GM19397 (cell line): ENCODE measurements at regions not wholly inside any gene's neighbourhood (a gene's known extent, or its start where the extent isn't known, plus 50 kb on each side); places are given as distances from the start of the nearest gene placed in this dataset.

ENCODE experiments used
- ATAC-seq: cut with Tn5 transposase; IDR thresholded peaks from one replicate; pipeline ENCODE4 v1.9.1; 2021; ENCODE audit warnings: mild to moderate bottlenecking, moderate library complexity; ENCODE audit not compliant: unreplicated experiment

DNA sequence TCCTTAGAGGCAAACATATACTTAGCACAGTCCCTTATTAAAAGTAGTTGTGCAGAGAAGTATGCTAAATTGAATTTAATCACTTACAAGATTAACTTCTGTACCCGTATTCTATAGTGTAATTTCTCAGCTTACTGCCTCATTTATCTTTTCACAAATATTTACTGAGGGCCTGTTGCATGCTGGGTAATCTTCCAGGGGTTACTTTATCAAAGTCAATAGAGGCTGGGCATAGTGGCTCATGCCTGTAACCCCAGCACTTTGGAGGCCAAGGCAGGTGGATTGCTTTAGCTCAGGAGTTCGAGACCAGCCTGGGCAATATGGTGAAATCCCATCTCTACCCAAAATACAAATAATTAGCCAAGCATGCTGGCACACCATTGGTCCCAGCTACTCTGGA, 111.7 kb upstream of the RAB27B start:
- no peak for ATAC-seq

DNA sequence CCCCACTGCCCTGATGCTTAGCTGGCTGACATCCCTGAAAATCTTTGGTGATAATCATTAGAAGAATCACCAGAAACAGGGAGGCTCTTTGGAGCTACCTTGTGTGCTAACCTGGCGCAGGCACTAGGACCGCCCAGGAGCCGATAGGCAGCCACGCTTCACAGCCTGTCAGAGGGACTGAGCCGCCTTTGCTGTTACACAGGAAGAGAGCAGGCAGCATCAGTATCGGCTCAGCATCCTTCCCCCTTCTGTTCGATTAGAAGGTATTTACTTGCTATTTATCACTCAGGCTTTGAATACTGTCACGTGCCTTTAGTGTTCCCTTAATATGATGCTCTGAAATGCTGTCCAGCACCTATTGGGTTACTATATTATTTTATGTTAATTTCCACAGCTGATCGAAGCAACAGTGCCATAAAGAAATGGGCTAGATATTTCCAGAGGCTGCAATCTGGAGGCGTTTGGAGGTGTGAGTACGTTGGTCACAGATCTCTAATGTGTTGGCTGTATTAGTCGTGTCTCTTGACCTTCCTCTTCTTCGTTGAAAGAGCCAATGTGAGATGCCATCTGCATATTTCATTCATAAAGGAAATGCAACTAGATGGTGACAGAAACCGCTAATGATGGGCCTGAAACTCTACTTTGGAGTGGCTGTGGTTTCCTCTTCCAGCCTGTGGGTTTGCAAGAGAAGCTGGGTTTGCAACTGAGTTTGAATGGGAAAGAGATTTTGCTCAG, 110.4 kb upstream of the RAB27B start:
- ATAC-seq, result peak; percentile 76

DNA sequence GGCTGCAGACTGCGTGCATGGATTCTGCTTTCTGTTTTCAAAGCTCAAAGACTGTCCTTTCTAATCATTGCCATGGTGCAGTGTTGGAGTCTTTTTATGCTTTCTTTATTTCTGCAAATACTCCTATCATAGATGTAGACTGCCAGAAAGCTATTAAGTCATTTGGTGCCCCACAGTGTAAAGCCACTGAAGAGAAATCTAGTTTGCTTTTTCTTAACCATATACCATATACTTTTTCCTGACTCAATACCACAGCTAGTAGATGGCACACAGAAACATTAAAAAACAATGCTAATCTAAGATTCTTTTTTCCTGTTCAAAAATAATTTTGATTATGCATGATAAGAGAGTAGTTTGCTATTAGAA, 109.9 kb upstream of the RAB27B start:
- ATAC-seq, result no peak

DNA sequence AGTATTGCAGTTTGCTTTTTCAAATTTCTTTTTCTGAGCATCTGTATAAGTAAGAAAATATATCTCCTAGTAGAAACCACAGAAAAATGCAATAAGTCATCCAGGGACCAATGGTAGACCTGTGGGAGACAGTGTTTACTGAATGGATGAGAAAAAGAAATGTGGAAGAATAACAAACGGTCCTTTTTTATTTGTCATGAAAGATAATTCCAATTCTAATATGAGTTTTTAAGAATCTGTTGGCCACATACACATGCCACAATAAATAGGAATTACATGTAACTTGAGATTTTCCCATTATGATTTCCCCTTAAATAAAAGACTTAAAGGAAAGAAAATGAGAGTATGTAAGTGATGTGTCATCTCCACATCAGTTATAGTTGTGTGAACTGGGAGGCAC, 107.7 kb upstream of the RAB27B start:
- ATAC-seq, result no peak

- no peak for ATAC-seq
Measured at GRCh38 chr18:54726143-54726542, 102.1 kb upstream of the RAB27B start.

GRCh38 chr18:54734059-54734458, 94.2 kb upstream of the RAB27B start:
- no peak for ATAC-seq

DNA sequence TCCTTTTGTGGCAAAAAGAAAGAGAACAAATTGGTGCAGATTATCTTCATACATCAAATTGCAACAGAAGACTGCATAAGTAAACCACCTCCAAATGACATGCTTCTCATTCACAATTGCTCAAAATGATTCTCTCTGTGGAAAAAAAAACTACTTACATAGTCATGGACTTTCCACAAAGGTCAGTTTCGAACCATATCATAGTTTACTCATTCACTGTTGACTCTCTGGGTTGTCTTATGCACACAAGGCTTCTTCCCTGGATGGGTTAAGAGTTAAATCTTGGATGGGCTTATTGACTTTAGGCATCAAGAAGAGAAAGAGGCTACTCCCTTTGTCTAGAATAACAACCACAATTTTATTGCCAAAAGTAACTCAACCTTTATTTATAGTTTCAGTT, 91.3 kb upstream of the RAB27B start:
- ATAC-seq, result no peak

- no peak for ATAC-seq
Measured at GRCh38 chr18:54737986-54738385, 90.3 kb upstream of the RAB27B start.

DNA sequence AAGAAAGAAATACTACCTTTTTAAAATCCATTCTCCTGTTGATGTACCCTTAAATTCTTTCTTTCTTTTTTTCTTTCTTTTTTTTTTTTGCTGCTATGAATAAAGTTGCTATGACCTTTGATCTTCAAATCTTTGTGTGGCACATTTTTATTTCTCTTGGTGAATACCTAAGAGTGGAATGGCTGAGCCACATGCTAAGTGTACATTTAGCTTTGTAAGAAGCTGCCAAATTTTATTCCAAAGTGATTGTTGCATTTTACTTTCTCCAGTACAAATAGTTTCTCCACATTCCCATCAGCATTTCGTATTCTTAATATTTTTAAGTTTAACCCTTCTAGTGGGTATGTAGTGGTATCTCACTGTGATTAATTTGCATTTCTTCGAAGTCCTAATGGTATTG, 88.8 kb upstream of the RAB27B start:
- no peak for ATAC-seq

DNA sequence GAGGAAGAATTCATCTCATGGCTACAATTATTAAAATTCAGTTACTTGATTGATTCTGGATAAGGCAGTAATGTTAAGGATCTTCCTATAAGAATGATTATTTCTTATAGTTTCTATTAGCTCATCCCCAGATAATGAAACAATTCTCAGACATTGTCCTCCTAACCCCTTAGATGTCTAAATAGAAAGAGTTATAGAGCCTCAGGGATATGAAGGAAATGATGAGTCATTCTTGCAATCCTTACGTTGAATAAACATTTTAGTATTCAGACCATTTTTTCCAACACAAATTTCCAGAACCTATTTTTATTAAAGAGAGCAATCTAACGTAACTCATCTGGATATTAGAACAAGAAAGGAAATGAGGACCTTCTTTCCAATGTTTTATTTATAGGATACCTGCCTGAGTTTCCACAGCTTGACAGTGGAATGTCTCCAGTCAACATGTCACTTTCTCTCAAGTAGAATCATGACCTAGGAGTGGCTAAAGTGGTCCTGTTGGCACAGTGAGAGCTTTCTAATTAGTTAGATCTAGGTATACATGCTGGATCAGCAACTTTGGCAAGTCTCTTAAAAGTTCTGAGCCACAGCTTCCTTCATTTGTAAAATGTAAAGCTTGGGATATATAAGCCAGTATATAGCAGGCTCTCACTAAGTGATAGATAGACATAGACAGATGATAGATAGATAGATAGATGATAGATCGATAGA, 88.0 kb upstream of the RAB27B start:
- no peak for ATAC-seq

DNA sequence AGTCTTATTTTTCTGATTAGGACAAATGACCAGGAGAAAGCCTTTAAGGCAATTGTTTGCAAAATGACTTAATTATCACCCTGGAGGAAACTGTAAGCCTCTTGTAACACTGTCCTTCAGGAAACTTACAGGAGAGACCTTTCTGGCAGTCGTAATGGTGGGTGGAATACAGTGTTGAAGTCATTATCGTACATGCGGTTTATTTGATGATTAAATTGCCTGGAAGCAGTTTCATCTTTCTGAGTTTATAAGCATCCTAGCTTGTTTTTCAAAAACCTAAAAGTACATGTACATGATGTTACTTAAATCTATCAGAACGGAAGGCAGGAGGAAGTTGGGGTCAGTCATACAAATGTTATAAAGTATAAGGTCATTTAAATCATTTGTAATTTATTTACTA, 86.2 kb upstream of the RAB27B start:
- ATAC-seq, result no peak

GRCh38 chr18:54742659-54743604, 85.3 kb upstream of the RAB27B start:
- no peak for ATAC-seq

DNA sequence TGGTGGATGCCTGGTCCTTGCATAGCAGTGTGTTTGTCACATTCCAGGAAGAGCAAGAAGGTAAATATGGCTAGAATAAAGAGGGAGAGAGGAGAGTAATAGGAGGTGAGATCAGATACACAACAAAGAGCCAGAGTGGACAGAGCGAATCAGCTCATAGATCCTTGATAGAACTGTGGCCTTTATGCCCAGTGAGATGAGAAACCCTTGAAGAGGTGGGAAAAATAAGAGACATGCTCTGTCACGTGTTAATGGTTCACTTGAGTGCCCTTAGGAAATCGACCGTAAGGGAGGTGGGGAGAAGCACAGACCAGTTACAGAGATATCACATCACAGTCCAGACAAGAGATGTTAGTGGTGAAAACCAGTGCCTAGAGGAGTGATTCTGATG, 84.7 kb upstream of the RAB27B start:
- ATAC-seq, result no peak

GRCh38 chr18:54749291-54749690, 79.0 kb upstream of the RAB27B start:
- ATAC-seq, result no peak

DNA sequence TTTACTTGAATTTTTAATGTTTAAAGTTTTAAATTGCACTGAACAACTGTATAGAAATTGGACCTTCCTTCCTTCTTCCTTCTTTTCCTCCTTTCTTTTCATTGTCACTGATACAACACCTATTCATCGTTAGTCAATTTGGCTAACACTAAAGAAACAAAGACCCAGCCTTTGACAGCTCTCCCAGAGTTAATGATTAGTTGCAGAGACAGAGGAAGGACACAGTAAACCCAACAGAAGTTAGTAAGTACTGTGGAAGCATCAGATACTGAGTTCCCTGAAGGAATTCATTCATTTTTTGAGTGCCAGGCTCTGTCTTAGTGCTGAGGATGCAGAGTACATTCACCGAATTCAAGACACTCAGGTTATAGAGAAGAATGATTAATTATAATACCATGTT, 77.9 kb upstream of the RAB27B start:
- no peak for ATAC-seq

GRCh38 chr18:54752185-54752584, 76.1 kb upstream of the RAB27B start:
- ATAC-seq, result no peak

GRCh38 chr18:54755456-54755855, 72.8 kb upstream of the RAB27B start:
- ATAC-seq, result no peak

DNA sequence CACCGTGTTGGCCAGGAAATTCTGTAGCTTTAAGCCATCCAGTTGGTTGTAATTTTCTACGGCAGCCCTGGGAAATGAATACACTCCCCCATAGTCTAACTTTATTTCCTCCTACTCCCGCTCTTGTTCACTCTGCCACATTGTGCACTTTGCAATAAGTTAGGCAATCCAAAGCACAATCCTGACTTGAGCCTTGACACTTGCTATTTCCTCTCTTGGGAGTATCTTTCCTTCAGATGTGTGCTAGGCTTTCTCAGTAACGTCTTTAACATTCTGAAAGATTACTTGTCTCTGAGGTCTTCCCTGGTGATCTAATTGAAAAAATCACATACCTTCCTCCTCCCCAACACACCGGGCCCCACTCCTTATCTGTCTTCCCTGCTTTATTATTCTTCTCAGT, 65.9 kb upstream of the RAB27B start:
- ATAC-seq, result no peak

DNA sequence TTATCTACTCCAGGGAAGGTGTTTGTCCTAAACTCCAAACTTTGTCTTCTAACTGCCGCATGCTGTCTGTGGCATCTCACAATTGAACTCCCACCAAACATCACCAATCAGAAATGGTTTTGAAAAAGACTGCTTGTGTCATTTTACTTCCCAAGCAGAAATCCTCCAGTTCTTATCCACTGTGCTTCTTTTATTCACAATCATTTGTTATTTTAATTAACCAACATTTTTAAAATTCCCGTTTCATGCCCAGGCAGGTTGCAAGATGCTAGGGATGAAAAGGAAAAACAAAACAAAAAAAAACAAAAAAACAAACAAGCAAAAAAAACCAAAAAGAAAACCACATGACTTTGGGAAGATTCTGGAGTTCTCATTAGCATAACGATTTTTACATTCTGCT, 63.5 kb upstream of the RAB27B start:
- ATAC-seq, result no peak

- no peak for ATAC-seq
Measured at GRCh38 chr18:54765636-54766375, 62.5 kb upstream of the RAB27B start.

- ATAC-seq, result no peak
Measured at GRCh38 chr18:54766634-54767033, 61.6 kb upstream of the RAB27B start.
